B cell (primary cell): ENCODE measurements at regions not wholly inside any gene's neighbourhood (a gene's known extent, or its start where the extent isn't known, plus 50 kb on each side); places are given as distances from the start of the nearest gene placed in this dataset.

Source experiments
- EZH2 ChIP-seq: IDR thresholded peaks from 2 replicates; pipeline ENCODE4 v1.6.1; 2012; ENCODE audit warnings: borderline replicate concordance, low read depth, mild to moderate bottlenecking, moderate library complexity, low read length; ENCODE audit not compliant: insufficient read depth, poor library complexity, severe bottlenecking
- TF ChIP-seq, protein P1 (sequence below): fragments of 200-600 bp; IDR thresholded peaks from one replicate; pipeline ENCODE4 v1.8.0; 2022; ENCODE audit warnings: antibody characterized with exemption, mild to moderate bottlenecking

DNA sequence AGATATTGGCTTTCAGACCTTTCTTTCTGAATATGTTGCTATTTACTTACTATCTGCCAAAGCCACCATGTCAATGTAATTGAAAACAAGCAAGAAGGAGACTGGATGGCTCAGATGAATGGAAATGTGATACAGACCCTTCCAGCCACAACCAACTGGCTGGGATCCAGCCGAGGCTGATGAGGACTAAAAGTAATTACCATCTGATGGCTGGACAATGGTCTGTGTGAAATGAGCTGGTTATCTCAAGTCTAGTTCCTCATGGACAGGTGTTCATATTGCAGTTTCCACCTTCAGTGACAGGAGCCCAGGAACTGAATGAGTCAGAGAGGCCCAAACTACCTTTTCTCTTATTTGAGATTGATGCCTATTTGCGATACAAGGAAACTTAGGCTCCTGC, 267.5 kb downstream of the GATA3 start:
- TF ChIP-seq EZH2 = no peak
- TF ChIP-seq, protein P1, sequence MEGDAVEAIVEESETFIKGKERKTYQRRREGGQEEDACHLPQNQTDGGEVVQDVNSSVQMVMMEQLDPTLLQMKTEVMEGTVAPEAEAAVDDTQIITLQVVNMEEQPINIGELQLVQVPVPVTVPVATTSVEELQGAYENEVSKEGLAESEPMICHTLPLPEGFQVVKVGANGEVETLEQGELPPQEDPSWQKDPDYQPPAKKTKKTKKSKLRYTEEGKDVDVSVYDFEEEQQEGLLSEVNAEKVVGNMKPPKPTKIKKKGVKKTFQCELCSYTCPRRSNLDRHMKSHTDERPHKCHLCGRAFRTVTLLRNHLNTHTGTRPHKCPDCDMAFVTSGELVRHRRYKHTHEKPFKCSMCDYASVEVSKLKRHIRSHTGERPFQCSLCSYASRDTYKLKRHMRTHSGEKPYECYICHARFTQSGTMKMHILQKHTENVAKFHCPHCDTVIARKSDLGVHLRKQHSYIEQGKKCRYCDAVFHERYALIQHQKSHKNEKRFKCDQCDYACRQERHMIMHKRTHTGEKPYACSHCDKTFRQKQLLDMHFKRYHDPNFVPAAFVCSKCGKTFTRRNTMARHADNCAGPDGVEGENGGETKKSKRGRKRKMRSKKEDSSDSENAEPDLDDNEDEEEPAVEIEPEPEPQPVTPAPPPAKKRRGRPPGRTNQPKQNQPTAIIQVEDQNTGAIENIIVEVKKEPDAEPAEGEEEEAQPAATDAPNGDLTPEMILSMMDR = no peak
